ENCODE measurements at regions not wholly inside any gene's neighbourhood (a gene's known extent, or its start where the extent isn't known, plus 50 kb on each side); places are given as distances from the start of the nearest gene placed in this dataset.

- Mint-ChIP-seq H3K27ac (no peak overlapping the region), H3K4me1 (no peaks in the 10 kb centered on the region), H3K4me3 (no peak overlapping the region), H3K9me3 (peaks cover 15% of the 10 kb centered on the region), H3K36me3 (ENCODE audit: low read depth) (no peaks in the 10 kb centered on the region), H3K27me3 (no peaks in the 10 kb centered on the region)
- DNase-seq, result no peak
- CTCF ChIA-PET, result no interaction called here
- POLR2A ChIA-PET, result no interaction called here
Observed at GRCh38 chr16:60485872-60486489, 1550.3 kb downstream of the CDH8 start.

GRCh38 chr16:60484901-60485300 is 1551.3 kb downstream of the CDH8 start:
- H3K9me3 Mint-ChIP-seq, result peaks cover 14% of the 10 kb centered on the region
- H3K27ac Mint-ChIP-seq, result no peak overlapping the region
- no peaks in the 10 kb centered on the region for H3K36me3 Mint-ChIP-seq (ENCODE audit: low read depth)
- no peaks in the 10 kb centered on the region for H3K4me1 Mint-ChIP-seq
- POLR2A ChIA-PET, result no interaction called here
- CTCF ChIA-PET, result no interaction called here
- H3K27me3 Mint-ChIP-seq, result no peaks in the 10 kb centered on the region
- H3K4me3 Mint-ChIP-seq, result no peak overlapping the region
- no peak for DNase-seq

- POLR2A ChIA-PET, result interaction anchor here (0.5 kb wide), 1 partner anchor 224 kb away, joined by 4 read pairs; no protein-coding TSS in a partner anchor
- CTCF ChIA-PET, result no interaction called here
Observed at GRCh38 chr16:60481591-60481990, 1554.6 kb downstream of the CDH8 start.

GRCh38 chr16:60478810-60479209 is 1557.4 kb downstream of the CDH8 start:
- ChIA-PET CTCF (no interaction called here), POLR2A (no interaction called here)
- H3K27me3 Mint-ChIP-seq, result no peaks in the 10 kb centered on the region
- peaks cover 13% of the 10 kb centered on the region for H3K9me3 Mint-ChIP-seq
- H3K4me3 Mint-ChIP-seq, result no peak overlapping the region
- H3K4me1 Mint-ChIP-seq, result no peaks in the 10 kb centered on the region
- no peaks in the 10 kb centered on the region for H3K36me3 Mint-ChIP-seq (ENCODE audit: low read depth)
- DNase-seq, result no peak
- no peak overlapping the region for H3K27ac Mint-ChIP-seq

More at GRCh38 chr16:60481591-60481990, 1554.6 kb downstream of the CDH8 start:
- Mint-ChIP-seq H3K27ac (no peak overlapping the region), H3K4me3 (no peak overlapping the region), H3K9me3 (peaks cover 9% of the 10 kb centered on the region), H3K27me3 (no peaks in the 10 kb centered on the region), H3K36me3 (ENCODE audit: low read depth) (no peaks in the 10 kb centered on the region), H3K4me1 (no peaks in the 10 kb centered on the region)
- DNase-seq, result no peak

GRCh38 chr16:60463986-60464385 is 1572.3 kb downstream of the CDH8 start:
- Mint-ChIP-seq H3K4me3 (no peak overlapping the region), H3K36me3 (ENCODE audit: low read depth) (no peaks in the 10 kb centered on the region), H3K27me3 (no peaks in the 10 kb centered on the region), H3K9me3 (peaks cover 23% of the 10 kb centered on the region), H3K27ac (no peak overlapping the region), H3K4me1 (no peaks in the 10 kb centered on the region)
- POLR2A ChIA-PET, result no interaction called here
- DNase-seq, result no peak
- CTCF ChIA-PET, result no interaction called here

- Mint-ChIP-seq H3K27me3 (no peaks in the 10 kb centered on the region), H3K4me1 (no peaks in the 10 kb centered on the region), H3K36me3 (ENCODE audit: low read depth) (no peaks in the 10 kb centered on the region), H3K9me3 (peaks cover 31% of the 10 kb centered on the region), H3K4me3 (no peak overlapping the region), H3K27ac (no peak overlapping the region)
- CTCF ChIA-PET, result no interaction called here
- DNase-seq, result no peak
- POLR2A ChIA-PET, result no interaction called here
Observed at GRCh38 chr16:60459463-60459862, 1576.8 kb downstream of the CDH8 start.

- Mint-ChIP-seq H3K27me3 (no peaks in the 10 kb centered on the region), H3K36me3 (ENCODE audit: low read depth) (no peaks in the 10 kb centered on the region), H3K4me3 (no peak overlapping the region), H3K9me3 (peaks cover 34% of the 10 kb centered on the region), H3K27ac (no peak overlapping the region), H3K4me1 (no peaks in the 10 kb centered on the region)
- ChIA-PET POLR2A (no interaction called here), CTCF (no interaction called here)
- DNase-seq, result no peak
Observed at GRCh38 chr16:60458255-60458654, 1578.0 kb downstream of the CDH8 start.

GRCh38 chr16:60452646-60453045 is 1583.6 kb downstream of the CDH8 start:
- Mint-ChIP-seq H3K9me3 (peaks cover 17% of the 10 kb centered on the region), H3K27ac (no peak overlapping the region), H3K4me3 (no peak overlapping the region), H3K4me1 (no peaks in the 10 kb centered on the region), H3K36me3 (ENCODE audit: low read depth) (no peaks in the 10 kb centered on the region), H3K27me3 (no peaks in the 10 kb centered on the region)
- CTCF ChIA-PET, result no interaction called here
- POLR2A ChIA-PET, result no interaction called here
- DNase-seq, result no peak

- H3K4me3 Mint-ChIP-seq, result no peak overlapping the region
- H3K36me3 Mint-ChIP-seq (ENCODE audit: low read depth), result no peaks in the 10 kb centered on the region
- no peak for DNase-seq
- ChIA-PET POLR2A (no interaction called here), CTCF (no interaction called here)
- H3K27me3 Mint-ChIP-seq, result no peaks in the 10 kb centered on the region
- H3K9me3 Mint-ChIP-seq, result peaks cover 5% of the 10 kb centered on the region
- no peak overlapping the region for H3K27ac Mint-ChIP-seq
- H3K4me1 Mint-ChIP-seq, result no peaks in the 10 kb centered on the region
Observed at GRCh38 chr16:60438894-60439293, 1597.3 kb downstream of the CDH8 start.

- no peaks in the 10 kb centered on the region for H3K36me3 Mint-ChIP-seq (ENCODE audit: low read depth)
- DNase-seq, result no peak
- no peaks in the 10 kb centered on the region for H3K4me1 Mint-ChIP-seq
- no peaks in the 10 kb centered on the region for H3K27me3 Mint-ChIP-seq
- H3K9me3 Mint-ChIP-seq, result peaks cover 14% of the 10 kb centered on the region
- no peak overlapping the region for H3K4me3 Mint-ChIP-seq
- ChIA-PET POLR2A (no interaction called here), CTCF (no interaction called here)
- no peak overlapping the region for H3K27ac Mint-ChIP-seq
Observed at GRCh38 chr16:60432472-60432871, 1603.8 kb downstream of the CDH8 start.

- ChIA-PET POLR2A (no interaction called here), CTCF (no interaction called here)
- no peak for DNase-seq
- H3K27ac Mint-ChIP-seq, result no peak overlapping the region
- H3K27me3 Mint-ChIP-seq, result no peaks in the 10 kb centered on the region
- no peak overlapping the region for H3K4me3 Mint-ChIP-seq
- H3K4me1 Mint-ChIP-seq, result no peaks in the 10 kb centered on the region
- H3K36me3 Mint-ChIP-seq (ENCODE audit: low read depth), result no peaks in the 10 kb centered on the region
- peaks cover 26% of the 10 kb centered on the region for H3K9me3 Mint-ChIP-seq
Observed at GRCh38 chr16:60419859-60420258, 1616.4 kb downstream of the CDH8 start.

GRCh38 chr16:60414613-60415012 is 1621.6 kb downstream of the CDH8 start:
- DNase-seq, result no peak
- Mint-ChIP-seq H3K27me3 (no peaks in the 10 kb centered on the region), H3K9me3 (peaks cover 25% of the 10 kb centered on the region), H3K4me3 (no peak overlapping the region), H3K27ac (no peak overlapping the region), H3K36me3 (ENCODE audit: low read depth) (no peaks in the 10 kb centered on the region), H3K4me1 (no peaks in the 10 kb centered on the region)
- CTCF ChIA-PET, result no interaction called here
- POLR2A ChIA-PET, result no interaction called here

- no peak for DNase-seq
- Mint-ChIP-seq H3K27ac (no peak overlapping the region), H3K4me1 (no peaks in the 10 kb centered on the region), H3K27me3 (no peaks in the 10 kb centered on the region), H3K36me3 (ENCODE audit: low read depth) (no peaks in the 10 kb centered on the region), H3K4me3 (no peak overlapping the region), H3K9me3 (peaks cover 21% of the 10 kb centered on the region)
- ChIA-PET POLR2A (no interaction called here), CTCF (no interaction called here)
Observed at GRCh38 chr16:60413969-60414368, 1622.3 kb downstream of the CDH8 start.

GRCh38 chr16:60407606-60408005 is 1628.6 kb downstream of the CDH8 start:
- no peak for DNase-seq
- POLR2A ChIA-PET, result no interaction called here
- H3K36me3 Mint-ChIP-seq (ENCODE audit: low read depth), result no peaks in the 10 kb centered on the region
- H3K27me3 Mint-ChIP-seq, result no peaks in the 10 kb centered on the region
- H3K4me3 Mint-ChIP-seq, result no peak overlapping the region
- CTCF ChIA-PET, result no interaction called here
- H3K9me3 Mint-ChIP-seq, result peaks cover 16% of the 10 kb centered on the region
- no peak overlapping the region for H3K27ac Mint-ChIP-seq
- no peaks in the 10 kb centered on the region for H3K4me1 Mint-ChIP-seq

- H3K9me3 Mint-ChIP-seq, result peaks cover 11% of the 10 kb centered on the region
- CTCF ChIA-PET, result no interaction called here
- no peaks in the 10 kb centered on the region for H3K27me3 Mint-ChIP-seq
- no peak overlapping the region for H3K4me3 Mint-ChIP-seq
- POLR2A ChIA-PET, result no interaction called here
- no peaks in the 10 kb centered on the region for H3K36me3 Mint-ChIP-seq (ENCODE audit: low read depth)
- H3K27ac Mint-ChIP-seq, result no peak overlapping the region
- H3K4me1 Mint-ChIP-seq, result no peaks in the 10 kb centered on the region
- no peak for DNase-seq
Observed at GRCh38 chr16:60407034-60407433, 1629.2 kb downstream of the CDH8 start.

Measured in activated CD4-positive, alpha-beta memory T cell treated with anti-CD3 and anti-CD28 coated beads, Interleukin-2, amount 10 ng/mL, durations not matched to agents 7 days and 5 days (primary cell).